ENCODE measurements at regions not wholly inside any gene's neighbourhood (a gene's known extent, or its start where the extent isn't known, plus 50 kb on each side); places are given as distances from the start of the nearest gene placed in this dataset.
"Not testable (repeated sequence)": the region's sequence is repeated elsewhere in the genome, so short reads cannot be mapped to it uniquely, and the experiment has no call there.

GRCh38 chr14:43369710-43370564, 1137.1 kb downstream of the FSCB start:
- DNase-seq, result no peak

GRCh38 chr14:43362586-43362985, 1144.5 kb downstream of the FSCB start:
- DNase-seq, result no peak

GRCh38 chr14:43361751-43362150, 1145.3 kb downstream of the FSCB start:
- no peak for DNase-seq

- DNase-seq, result no peak
These were observed 1146.8 kb downstream of the FSCB start for GRCh38 chr14:43360239-43360638.

- no peak for DNase-seq
These were observed 1147.8 kb downstream of the FSCB start for GRCh38 chr14:43359317-43359716.

GRCh38 chr14:43356979-43357545, 1150.0 kb downstream of the FSCB start:
- no peak for DNase-seq

- no peak for DNase-seq
These were observed 1150.7 kb downstream of the FSCB start for GRCh38 chr14:43356382-43356781.

GRCh38 chr14:43341921-43342320, 1165.2 kb downstream of the FSCB start:
- no peak for DNase-seq

- no peak for DNase-seq
These were observed 1168.4 kb downstream of the FSCB start for GRCh38 chr14:43338713-43339112.

- DNase-seq, result no peak
These were observed 1170.7 kb downstream of the FSCB start for GRCh38 chr14:43336351-43336750.

GRCh38 chr14:43326501-43327407, 1180.3 kb downstream of the FSCB start:
- not testable (repeated sequence) for DNase-seq

- DNase-seq, result no peak
These were observed 1190.7 kb downstream of the FSCB start for GRCh38 chr14:43316427-43316826.

GRCh38 chr14:43313719-43314118, 1193.4 kb downstream of the FSCB start:
- DNase-seq, result no peak

- no peak for DNase-seq
These were observed 1198.5 kb downstream of the FSCB start for GRCh38 chr14:43308421-43309110.

- DNase-seq, result no peak
These were observed 1199.2 kb downstream of the FSCB start for GRCh38 chr14:43307836-43308235.

GRCh38 chr14:43306053-43306452, 1201.0 kb downstream of the FSCB start:
- DNase-seq, result no peak

GRCh38 chr14:43297794-43298193, 1209.3 kb downstream of the FSCB start:
- no peak for DNase-seq

GRCh38 chr14:43296061-43296460, 1211.0 kb downstream of the FSCB start:
- DNase-seq, result not testable (repeated sequence)

- no peak for DNase-seq
These were observed 1221.5 kb downstream of the FSCB start for GRCh38 chr14:43285575-43285974.

- DNase-seq, result no peak
These were observed 1247.0 kb downstream of the FSCB start for GRCh38 chr14:43260056-43260455.

- DNase-seq, result no peak
These were observed 1248.7 kb downstream of the FSCB start for GRCh38 chr14:43258396-43258795.

GRCh38 chr14:43256996-43257395, 1250.1 kb downstream of the FSCB start:
- DNase-seq, result not testable (repeated sequence)

GRCh38 chr14:43252866-43253265, 1254.2 kb downstream of the FSCB start:
- DNase-seq, result no peak

Data from stimulated activated CD4-positive, alpha-beta T cell treated with anti-CD3 and anti-CD28 coated beads, Interleukin-2, amount 100 ng/mL, for 24 hours (primary cell).